ENCODE measurements at regions not wholly inside any gene's neighbourhood (a gene's known extent, or its start where the extent isn't known, plus 50 kb on each side); places are given as distances from the start of the nearest gene placed in this dataset.

DNA sequence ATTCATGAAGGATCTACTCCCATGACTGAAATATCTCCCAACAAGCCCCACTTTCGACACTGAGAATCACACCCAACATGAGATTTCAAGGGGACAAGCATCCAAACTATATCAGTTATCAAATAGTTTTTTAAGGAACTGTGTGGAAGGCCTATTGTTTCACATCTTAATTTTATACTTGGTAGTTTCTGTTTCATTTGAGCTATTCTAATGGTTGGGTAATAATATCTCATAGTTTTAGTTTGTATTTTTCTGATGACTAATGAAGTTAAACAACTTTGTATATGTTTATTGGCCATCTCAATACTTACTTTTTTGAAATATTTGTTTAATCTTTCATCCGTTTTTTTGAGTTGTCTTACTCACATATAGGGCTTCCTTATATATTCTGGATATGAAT lies 135.0 kb downstream of the SCG2 start:
- TF ChIP-seq BACH1 (IDR thresholded peaks at IDR 0.05; ENCODE audit: borderline replicate concordance) (no peak), MYC (IDR thresholded peaks at IDR 0.05; ENCODE audit: insufficient read depth, insufficient read length, insufficient replicate concordance, low read length, severe bottlenecking) (no peak), EP300 (IDR thresholded peaks at IDR 0.05; ENCODE audit: borderline replicate concordance in 1 of 2, control insufficient read depth in 1 of 2, low read depth in 2 of 2, low read length in 2 of 2) (no peak), GABPA (IDR thresholded peaks at IDR 0.05; ENCODE audit: low read depth) (no peak), NFXL1 (IDR thresholded peaks at IDR 0.05; ENCODE audit: borderline replicate concordance) (no peak), CHD1 (IDR thresholded peaks at IDR 0.05; ENCODE audit: low read depth, low read length) (no peak), NR2C2 (IDR thresholded peaks at IDR 0.05; ENCODE audit: borderline replicate concordance, control insufficient read depth, insufficient read length, low read depth) (no peak), CHD2 (IDR thresholded peaks at IDR 0.05; ENCODE audit: borderline replicate concordance, low read depth, low read length) (no peak)
- TF ChIP-seq, protein P1, sequence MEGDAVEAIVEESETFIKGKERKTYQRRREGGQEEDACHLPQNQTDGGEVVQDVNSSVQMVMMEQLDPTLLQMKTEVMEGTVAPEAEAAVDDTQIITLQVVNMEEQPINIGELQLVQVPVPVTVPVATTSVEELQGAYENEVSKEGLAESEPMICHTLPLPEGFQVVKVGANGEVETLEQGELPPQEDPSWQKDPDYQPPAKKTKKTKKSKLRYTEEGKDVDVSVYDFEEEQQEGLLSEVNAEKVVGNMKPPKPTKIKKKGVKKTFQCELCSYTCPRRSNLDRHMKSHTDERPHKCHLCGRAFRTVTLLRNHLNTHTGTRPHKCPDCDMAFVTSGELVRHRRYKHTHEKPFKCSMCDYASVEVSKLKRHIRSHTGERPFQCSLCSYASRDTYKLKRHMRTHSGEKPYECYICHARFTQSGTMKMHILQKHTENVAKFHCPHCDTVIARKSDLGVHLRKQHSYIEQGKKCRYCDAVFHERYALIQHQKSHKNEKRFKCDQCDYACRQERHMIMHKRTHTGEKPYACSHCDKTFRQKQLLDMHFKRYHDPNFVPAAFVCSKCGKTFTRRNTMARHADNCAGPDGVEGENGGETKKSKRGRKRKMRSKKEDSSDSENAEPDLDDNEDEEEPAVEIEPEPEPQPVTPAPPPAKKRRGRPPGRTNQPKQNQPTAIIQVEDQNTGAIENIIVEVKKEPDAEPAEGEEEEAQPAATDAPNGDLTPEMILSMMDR (IDR thresholded peaks at IDR 0.05 in 2 of 3, conservative IDR thresholded peaks at IDR 0.05 in 1 of 3; ENCODE audit: control insufficient read depth in 2 of 3, extremely low read depth in 1 of 3, insufficient read depth in 1 of 3, low read depth in 3 of 3, low read length in 3 of 3), result no peak

Data from GM12878 (cell line).